ENCODE measurements at regions not wholly inside any gene's neighbourhood (a gene's known extent, or its start where the extent isn't known, plus 50 kb on each side); places are given as distances from the start of the nearest gene placed in this dataset.

DNA sequence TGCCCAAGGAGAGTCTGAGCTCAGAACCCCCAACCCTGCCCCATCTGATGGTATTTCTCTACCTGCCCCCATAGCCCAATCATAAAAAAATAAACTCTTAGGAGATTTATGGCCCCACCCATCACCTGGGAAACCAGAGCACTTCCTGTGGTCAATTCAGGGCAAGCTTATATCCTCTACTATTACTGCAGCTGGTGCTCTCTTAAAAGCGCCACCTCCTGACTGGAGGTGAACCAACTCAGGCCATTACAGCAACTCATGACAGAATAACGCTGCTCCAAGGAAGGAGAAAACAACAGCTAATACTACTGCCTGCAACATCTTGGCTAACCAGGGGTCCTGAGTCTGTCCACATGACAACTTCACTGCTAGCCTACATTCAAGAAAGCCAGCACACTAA lies 195.7 kb downstream of the MTCL1 start:
- peaks cover 0 to 15% of the 10 kb centered on the region in 2 donors for H3K9me3 ChIP-seq
- DNase-seq (ENCODE audit: low spot score): no peak
- H3K27me3 ChIP-seq: no peaks in the 10 kb centered on the region
- no peak overlapping the region for H3K27ac ChIP-seq
- H3K4me1 ChIP-seq: no peaks in the 10 kb centered on the region
- TF ChIP-seq, protein P1, sequence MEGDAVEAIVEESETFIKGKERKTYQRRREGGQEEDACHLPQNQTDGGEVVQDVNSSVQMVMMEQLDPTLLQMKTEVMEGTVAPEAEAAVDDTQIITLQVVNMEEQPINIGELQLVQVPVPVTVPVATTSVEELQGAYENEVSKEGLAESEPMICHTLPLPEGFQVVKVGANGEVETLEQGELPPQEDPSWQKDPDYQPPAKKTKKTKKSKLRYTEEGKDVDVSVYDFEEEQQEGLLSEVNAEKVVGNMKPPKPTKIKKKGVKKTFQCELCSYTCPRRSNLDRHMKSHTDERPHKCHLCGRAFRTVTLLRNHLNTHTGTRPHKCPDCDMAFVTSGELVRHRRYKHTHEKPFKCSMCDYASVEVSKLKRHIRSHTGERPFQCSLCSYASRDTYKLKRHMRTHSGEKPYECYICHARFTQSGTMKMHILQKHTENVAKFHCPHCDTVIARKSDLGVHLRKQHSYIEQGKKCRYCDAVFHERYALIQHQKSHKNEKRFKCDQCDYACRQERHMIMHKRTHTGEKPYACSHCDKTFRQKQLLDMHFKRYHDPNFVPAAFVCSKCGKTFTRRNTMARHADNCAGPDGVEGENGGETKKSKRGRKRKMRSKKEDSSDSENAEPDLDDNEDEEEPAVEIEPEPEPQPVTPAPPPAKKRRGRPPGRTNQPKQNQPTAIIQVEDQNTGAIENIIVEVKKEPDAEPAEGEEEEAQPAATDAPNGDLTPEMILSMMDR (IDR thresholded peaks at IDR 0.05): no peak
- no peaks in the 10 kb centered on the region for H3K36me3 ChIP-seq
- H3K4me3 ChIP-seq: no peak overlapping the region

DNA sequence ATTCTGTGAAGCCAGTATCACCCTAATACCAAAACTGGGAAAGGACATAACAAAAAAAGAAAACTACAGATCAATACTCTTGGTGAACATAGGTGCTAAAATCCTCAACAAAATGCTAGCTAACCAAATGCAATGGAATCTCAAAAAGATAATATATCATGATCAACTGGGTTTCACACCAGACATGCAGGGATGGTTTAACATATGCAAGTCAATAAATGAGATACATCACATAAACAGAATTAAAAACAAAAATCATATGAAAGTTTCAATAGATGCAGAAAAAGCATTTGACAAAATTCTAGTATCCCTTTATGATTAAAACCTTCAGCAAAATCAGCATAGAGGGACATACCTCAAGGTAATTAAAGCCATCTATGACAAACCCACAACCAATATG lies 198.2 kb upstream of the NDUFV2 start:
- TF ChIP-seq, protein P1 (IDR thresholded peaks at IDR 0.05): no peak
- Histone ChIP-seq H3K27ac (no peak overlapping the region), H3K4me1 (no peaks in the 10 kb centered on the region), H3K4me3 (no peak overlapping the region), H3K9me3 (peaks cover 0 to 15% of the 10 kb centered on the region in 2 donors), H3K36me3 (no peaks in the 10 kb centered on the region), H3K27me3 (no peaks in the 10 kb centered on the region)
- DNase-seq (ENCODE audit: low spot score): no peak

DNA sequence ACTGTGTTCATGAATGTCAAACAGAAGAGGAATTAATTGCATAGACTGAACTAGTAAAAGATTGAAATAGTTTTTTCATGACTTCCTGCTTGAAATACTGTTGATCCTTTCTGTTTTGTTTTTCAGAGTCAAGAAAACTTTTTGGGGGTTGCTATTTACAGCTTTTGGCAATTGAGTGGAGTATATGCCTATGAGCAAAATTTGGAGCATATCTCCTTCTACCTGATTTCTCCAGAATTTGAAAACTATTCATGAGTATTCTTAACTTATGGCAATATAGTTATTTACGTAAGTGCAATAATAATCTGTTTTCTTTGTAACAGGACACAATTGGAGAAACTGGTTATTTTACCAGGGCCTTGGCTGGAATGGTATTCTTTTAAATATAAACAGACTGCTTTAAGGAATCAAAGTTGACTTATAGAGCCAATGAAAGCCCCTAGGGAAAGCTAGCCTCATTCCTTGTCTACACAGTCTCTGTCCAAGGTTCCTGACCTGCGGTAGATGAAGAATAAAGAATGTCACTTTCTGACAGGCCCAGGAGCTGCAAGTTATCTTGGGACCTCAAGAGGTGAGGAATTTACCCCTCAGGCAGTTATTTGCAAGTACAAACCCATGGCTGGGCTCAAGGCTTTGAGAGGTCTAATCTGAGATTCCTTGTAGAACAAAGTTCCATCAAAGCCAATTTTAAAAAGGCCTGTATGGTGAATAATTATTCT lies 193.5 kb upstream of the NDUFV2 start:
- no peak for DNase-seq (ENCODE audit: low spot score)
- H3K4me1 ChIP-seq: no peaks in the 10 kb centered on the region

DNA sequence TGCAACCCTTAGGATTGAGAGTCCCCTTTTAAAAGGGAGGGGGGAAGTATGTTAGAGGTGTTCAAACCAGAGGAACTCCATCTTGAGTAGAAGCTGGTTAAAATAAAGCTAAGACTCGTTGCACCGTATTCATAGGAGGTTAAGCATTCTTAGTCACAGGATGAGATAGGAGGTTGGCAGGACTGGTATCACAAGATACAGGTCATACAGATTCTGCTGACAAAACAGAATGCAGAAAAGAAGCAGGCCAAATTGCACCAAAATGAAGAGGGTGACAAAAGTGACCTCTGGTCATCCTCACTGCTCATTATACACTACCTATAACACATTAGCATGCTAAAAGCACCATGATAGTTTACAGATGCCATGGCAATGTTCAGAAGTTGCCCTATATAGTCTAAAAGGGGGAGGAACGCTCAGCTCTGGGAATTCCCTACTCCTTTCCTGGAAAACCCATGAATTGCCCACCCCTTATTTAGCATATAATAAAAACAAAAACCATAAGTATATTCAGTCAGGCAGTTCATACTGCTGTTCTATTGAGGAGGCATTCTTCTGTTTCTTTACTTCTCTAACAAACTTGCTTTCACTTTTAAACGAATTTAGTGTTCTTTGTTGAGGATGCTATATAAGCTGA lies 192.2 kb upstream of the NDUFV2 start:
- TF ChIP-seq, protein P1 (IDR thresholded peaks at IDR 0.05): no peak
- DNase-seq (ENCODE audit: low spot score): no peak
- Histone ChIP-seq H3K27me3 (no peaks in the 10 kb centered on the region), H3K4me1 (no peaks in the 10 kb centered on the region), H3K4me3 (no peak overlapping the region), H3K36me3 (no peaks in the 10 kb centered on the region), H3K9me3 (no peaks in the 10 kb centered on the region), H3K27ac (no peak overlapping the region)

More for the DNA sequence above, 193.5 kb upstream of the NDUFV2 start:
- no peak overlapping the region for H3K4me3 ChIP-seq
- no peaks in the 10 kb centered on the region for H3K9me3 ChIP-seq
- TF ChIP-seq, protein P1 (IDR thresholded peaks at IDR 0.05): no peak
- H3K36me3 ChIP-seq: no peaks in the 10 kb centered on the region
- H3K27me3 ChIP-seq: no peaks in the 10 kb centered on the region
- H3K27ac ChIP-seq: no peak overlapping the region

DNA sequence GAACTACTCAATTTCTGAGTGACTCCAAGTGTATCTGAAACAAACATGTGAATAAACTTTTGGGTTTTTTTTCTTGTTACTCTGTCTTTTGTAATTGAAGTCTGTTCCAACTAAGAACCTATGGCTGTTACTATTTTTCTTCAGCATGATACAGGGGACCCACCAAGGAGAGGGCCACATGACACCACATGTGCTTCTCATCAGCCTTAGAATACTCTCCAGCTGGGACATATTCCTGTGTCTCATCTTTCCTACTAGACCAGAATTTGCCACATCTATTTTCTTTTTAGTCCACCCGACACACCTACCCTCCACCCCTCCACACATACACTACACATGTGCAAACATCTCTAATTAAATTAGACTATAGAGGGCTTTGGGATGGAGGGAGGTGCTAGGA lies 191.7 kb upstream of the NDUFV2 start:
- no peak overlapping the region for H3K4me3 ChIP-seq
- DNase-seq (ENCODE audit: low spot score): no peak

More for the DNA sequence above, 191.7 kb upstream of the NDUFV2 start:
- no peaks in the 10 kb centered on the region for H3K9me3 ChIP-seq
- no peaks in the 10 kb centered on the region for H3K36me3 ChIP-seq
- H3K27ac ChIP-seq: no peak overlapping the region
- no peaks in the 10 kb centered on the region for H3K27me3 ChIP-seq
- no peaks in the 10 kb centered on the region for H3K4me1 ChIP-seq
- TF ChIP-seq, protein P1 (IDR thresholded peaks at IDR 0.05): no peak
